Activated T-helper 1 cell treated with Interleukin-2 at 50 U/mL for 16 hours (primary cell): ENCODE measurements at regions not wholly inside any gene's neighbourhood (a gene's known extent, or its start where the extent isn't known, plus 50 kb on each side); places are given as distances from the start of the nearest gene placed in this dataset.
"Not testable (repeated sequence)": the region's sequence is repeated elsewhere in the genome, so short reads cannot be mapped to it uniquely, and the experiment has no call there.

Source experiments
- DNase-seq: peaks from one replicate; pipeline ENCODE4 v3.0.0-alpha.2; 2020; ENCODE audit warnings: low read depth

- peak; percentile 16 for DNase-seq
Measured at GRCh38 chr6:90463359-90463758, 123.5 kb downstream of the MAP3K7 start.

GRCh38 chr6:90462102-90462501, 124.8 kb downstream of the MAP3K7 start:
- DNase-seq, result no peak

DNA sequence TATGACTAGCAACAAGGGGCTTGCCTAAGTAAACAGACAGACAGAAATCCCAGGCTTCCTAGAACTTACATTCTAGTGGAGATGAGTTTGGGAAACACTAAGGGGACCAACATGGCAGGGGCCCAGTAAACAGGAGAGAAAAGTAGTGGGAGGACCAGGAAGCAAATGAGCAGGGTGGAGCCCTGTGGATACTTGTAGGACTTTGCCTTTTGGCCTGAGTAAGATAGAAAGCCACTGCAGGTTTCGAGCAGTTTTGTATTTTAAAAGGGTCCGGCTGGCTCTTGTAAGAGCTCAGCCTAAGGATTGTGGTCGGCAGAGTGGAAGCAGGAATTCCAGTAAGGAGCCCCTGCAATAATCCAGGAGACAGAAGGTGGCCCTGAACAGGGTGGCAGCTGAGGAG, 125.5 kb downstream of the MAP3K7 start:
- DNase-seq, result no peak

DNA sequence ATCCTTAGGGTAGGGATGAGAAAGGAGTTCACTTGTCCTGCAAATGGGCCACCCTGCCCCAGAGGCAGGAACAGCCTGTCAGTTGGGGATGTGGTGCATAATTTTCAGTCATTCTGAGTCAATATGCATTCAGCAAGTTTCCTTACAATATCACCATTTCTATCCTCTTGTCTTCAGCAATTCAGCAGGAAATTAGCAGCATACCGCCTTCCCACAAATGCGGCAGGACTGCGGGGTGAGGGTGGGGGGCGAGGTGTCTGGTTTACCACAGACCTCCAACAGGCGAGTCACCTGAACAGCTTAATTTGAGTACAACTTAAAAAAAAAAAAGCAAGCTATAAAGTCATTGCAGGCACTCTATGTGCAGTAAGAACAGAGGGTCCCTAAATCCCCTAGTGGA, 126.8 kb downstream of the MAP3K7 start:
- DNase-seq, result no peak

- no peak for DNase-seq
Measured at GRCh38 chr6:90459225-90459758, 127.6 kb downstream of the MAP3K7 start.

- DNase-seq, result peak; percentile 32
Measured at GRCh38 chr6:90458353-90459224, 128.3 kb downstream of the MAP3K7 start.

- no peak for DNase-seq
Measured at GRCh38 chr6:90457867-90458259, 129.0 kb downstream of the MAP3K7 start.

- not testable (repeated sequence) for DNase-seq
Measured at GRCh38 chr6:90456997-90457866, 129.6 kb downstream of the MAP3K7 start.

GRCh38 chr6:90456001-90456400, 130.9 kb downstream of the MAP3K7 start:
- DNase-seq, result no peak

GRCh38 chr6:90454836-90455427, 131.9 kb downstream of the MAP3K7 start:
- no peak for DNase-seq

GRCh38 chr6:90450268-90450953, 136.5 kb downstream of the MAP3K7 start:
- no peak for DNase-seq

- no peak for DNase-seq
Measured at GRCh38 chr6:90449311-90449710, 137.6 kb downstream of the MAP3K7 start.

GRCh38 chr6:90448836-90449235, 138.0 kb downstream of the MAP3K7 start:
- no peak for DNase-seq

DNA sequence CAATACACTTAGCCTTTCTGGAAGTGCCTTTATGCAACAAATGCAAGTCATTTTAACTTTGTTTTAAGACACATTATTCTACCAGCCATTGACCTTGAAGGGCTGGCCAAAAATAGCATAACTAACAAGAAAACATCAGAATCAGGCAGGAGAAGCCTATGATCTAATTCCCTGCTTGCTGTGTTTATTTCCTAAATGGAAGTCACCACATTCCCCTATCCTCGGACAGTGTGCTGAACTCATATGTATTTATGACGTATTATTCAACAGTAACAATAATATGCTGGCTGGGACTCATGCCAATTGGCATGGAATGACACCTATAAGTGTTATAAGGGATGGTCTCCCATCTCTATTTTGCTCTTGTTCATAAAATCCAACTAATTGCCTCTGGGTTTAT, 140.7 kb downstream of the MAP3K7 start:
- DNase-seq, result no peak

DNA sequence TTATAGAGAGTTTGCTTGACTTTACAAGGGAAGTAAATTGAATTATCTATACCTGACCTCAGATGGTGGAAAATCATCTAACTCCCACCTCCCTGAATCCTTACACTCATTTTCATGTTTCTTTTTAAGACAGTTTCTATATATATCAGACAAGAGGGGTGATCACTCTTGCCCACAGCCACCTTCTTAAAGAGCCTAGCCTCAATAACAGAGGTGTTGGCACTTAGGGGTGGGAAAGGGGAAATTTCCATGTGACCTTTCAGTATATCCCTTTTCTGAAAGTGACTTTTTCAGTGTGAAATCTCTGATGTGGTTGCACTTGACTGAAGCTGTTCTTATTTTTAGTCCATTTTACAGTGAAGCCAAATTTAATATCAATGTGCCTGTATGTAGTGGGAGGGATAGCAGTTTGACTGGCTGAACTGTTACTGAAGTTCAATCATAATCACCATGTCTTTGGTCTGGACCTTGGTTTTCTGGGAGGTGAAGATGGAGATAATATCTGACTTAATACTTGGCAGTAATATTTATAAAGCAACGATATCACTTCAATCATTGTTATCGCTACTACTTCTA, 141.3 kb downstream of the MAP3K7 start:
- DNase-seq, result no peak

DNA sequence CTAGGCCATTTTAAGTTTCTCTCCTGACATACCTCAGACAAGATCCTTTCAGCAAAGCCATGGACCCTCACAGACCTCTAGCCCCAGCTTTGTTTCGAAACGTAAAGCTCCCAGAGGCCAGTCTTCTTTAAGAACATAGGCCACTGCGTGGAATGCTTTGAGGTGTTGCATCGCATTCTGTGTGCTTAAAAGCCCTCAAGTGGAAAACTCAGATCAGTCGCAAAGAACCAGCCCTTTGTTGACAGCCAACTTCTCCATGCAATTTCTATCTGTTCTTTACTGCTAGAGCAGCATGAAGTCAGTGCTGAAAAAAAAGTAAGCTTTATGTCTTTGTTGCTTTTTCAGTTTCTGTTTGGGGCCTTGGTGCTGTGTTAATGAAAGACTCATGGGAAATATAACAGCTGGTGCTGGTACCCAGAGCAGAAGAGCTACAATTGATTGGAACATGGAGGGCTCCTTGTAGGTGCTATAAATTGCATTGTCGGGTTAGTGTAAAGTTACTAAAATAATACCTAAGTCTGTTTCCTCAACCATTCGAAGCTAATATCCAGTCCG, 142.6 kb downstream of the MAP3K7 start:
- no peak for DNase-seq

- no peak for DNase-seq
Measured at GRCh38 chr6:90442366-90442765, 144.5 kb downstream of the MAP3K7 start.

- no peak for DNase-seq
Measured at GRCh38 chr6:90440586-90441283, 144.1 kb upstream of the BACH2 start.

DNA sequence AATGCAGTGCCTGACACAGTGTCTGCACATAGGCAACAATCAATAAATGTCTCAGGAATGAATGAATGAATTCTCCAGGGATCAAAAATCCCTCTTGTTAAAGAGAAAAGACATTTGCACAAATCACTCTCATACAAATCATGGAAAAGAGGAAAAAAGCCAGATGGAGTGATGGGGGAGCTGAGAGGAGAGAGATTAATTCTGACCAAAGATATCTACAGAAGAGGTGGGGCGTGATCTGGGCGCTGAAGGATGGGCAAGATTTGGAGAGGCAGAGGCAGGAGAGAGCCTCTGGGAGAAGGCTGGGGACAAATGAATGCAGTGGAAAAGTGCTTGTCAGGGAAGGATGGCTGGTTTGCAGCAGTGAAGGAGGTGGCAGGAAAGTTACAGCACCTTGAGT, 142.9 kb upstream of the BACH2 start:
- no peak for DNase-seq

GRCh38 chr6:90436403-90436802, 139.8 kb upstream of the BACH2 start:
- no peak for DNase-seq
